Large intestine (tissue), 3 donors: ENCODE measurements at regions not wholly inside any gene's neighbourhood (a gene's known extent, or its start where the extent isn't known, plus 50 kb on each side); places are given as distances from the start of the nearest gene placed in this dataset.
"Not testable (repeated sequence)": the region's sequence is repeated elsewhere in the genome, so short reads cannot be mapped to it uniquely, and the experiment has no call there.

Experiments
- DNase-seq, 2 donors: peaks; one replicate each; pipeline versions ENCODE4 v3.0.0 to v3.0.0-alpha.2; 2013
- H3K27ac ChIP-seq: one replicate; pipeline ENCODE4 v1.5.1; 2013; ENCODE audit warnings: low read length
- H3K27me3 ChIP-seq: 2 replicates; pipeline ENCODE4 v1.6.1; 2013; ENCODE audit warnings: low read length; ENCODE audit not compliant: control insufficient read depth, insufficient read depth
- H3K36me3 ChIP-seq: 2 replicates; pipeline ENCODE4 v1.6.1; 2013; ENCODE audit warnings: low read length; ENCODE audit not compliant: control insufficient read depth, insufficient read depth
- H3K4me1 ChIP-seq: one replicate; pipeline ENCODE4 v1.6.1; 2013; ENCODE audit warnings: low read length; ENCODE audit not compliant: control insufficient read depth, insufficient read depth
- H3K4me3 ChIP-seq: one replicate; pipeline ENCODE4 v1.5.1; 2013; ENCODE audit warnings: low read length
- H3K9me3 ChIP-seq: one replicate; pipeline ENCODE4 v1.6.1; 2013; ENCODE audit warnings: mild to moderate bottlenecking, low read depth, low read length, moderate library complexity; ENCODE audit not compliant: control insufficient read depth
- WGBS: methylation state at CpG from one replicate; pipeline ENCODE4 v1.1.5; 2013; ENCODE audit warnings: low lambda C conversion rate; ENCODE audit not compliant: insufficient coverage; 5-methylcytosine and 5-hydroxymethylcytosine counted together

DNA sequence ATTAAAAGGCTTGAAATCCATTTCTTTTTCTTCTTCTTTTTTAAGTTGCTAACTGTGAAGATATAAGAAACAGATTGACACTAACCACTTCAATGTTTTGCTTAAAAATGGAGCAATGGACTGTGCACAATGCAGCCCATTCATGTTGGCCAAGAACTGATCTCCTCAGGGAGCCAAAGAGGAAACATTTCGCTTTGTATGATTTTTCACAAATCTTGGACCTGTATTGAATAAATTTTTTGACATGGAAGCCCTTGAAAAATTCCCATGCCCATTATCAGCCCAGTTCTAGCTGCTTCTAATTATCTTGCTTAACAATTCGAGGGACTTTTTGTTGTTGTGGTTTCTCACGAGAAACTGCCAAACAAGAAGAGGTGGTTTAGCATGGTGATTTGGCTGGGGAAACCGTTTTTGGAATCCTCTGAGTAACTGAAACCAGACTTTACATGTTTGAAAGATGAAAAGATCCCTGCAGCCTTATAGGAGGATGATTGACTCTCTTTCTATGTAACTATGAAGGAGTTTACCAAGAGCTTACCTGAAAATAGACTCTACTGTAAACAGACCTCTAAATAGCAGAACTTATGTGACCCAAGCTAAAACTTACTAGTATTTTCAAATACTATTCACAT lies 1389.4 kb upstream of the GOT2 start:
- no peak for DNase-seq
- Histone ChIP-seq H3K4me1 (no peaks in the 10 kb centered on the region), H3K4me3 (no peak overlapping the region), H3K36me3 (no peaks in the 10 kb centered on the region), H3K27ac (no peak overlapping the region), H3K27me3 (no peaks in the 10 kb centered on the region), H3K9me3 (no peaks in the 10 kb centered on the region)
- WGBS = 82% methylated on average over 2 of the region's 4 CpGs

DNA sequence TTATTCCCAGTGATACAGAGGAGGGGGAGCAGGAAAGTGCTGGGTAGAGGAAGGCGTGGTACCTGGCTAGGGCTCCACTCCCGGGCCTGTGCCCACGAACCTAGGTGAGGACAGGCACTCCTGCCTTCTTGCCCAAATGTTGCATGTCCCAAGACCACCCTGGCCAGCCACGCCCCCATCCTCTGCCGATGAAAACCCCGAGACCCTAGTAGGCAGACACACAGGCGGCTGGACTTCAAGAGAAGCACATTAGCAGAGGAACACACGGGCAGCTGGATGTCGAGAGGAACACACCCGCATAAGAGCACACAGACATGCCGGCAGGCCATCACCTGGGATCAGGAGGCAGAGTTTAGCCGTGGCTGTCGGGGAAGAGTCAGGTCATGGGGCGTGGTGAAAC lies 1386.5 kb upstream of the GOT2 start:
- H3K4me1 ChIP-seq = no peaks in the 10 kb centered on the region
- H3K9me3 ChIP-seq = no peaks in the 10 kb centered on the region
- H3K36me3 ChIP-seq = no peaks in the 10 kb centered on the region
- no peak for DNase-seq
- H3K4me3 ChIP-seq = no peak overlapping the region
- H3K27me3 ChIP-seq = no peaks in the 10 kb centered on the region
- no CpG with 5 or more reads among the region's 14 CpGs for WGBS
- no peak overlapping the region for H3K27ac ChIP-seq

DNA sequence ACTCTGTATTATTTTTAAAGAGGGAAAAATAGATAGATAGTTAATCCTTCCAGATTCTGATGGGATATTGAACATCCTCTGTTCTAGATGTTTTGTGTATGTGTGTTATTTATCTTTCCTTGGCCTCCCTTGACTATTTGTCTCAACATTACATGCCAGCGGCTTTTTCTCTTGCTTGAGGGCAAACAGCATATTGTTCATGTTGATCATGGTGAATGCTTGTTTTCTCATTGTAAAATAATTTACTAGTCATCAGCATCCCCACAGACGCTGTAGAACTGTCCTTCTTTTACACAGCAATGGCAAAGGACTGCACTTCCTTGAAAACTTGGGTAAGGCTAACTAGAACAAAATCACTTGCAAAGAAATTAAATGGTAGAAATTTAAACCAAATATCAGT lies 1376.4 kb upstream of the GOT2 start:
- Histone ChIP-seq H3K4me1 (no peaks in the 10 kb centered on the region), H3K4me3 (no peak overlapping the region), H3K27ac (no peak overlapping the region), H3K36me3 (no peaks in the 10 kb centered on the region), H3K27me3 (no peaks in the 10 kb centered on the region), H3K9me3 (no peaks in the 10 kb centered on the region)
- no peak for DNase-seq
- 60% methylated on average over 1 of the region's 2 CpGs for whole genome bisulfite sequencing

DNA sequence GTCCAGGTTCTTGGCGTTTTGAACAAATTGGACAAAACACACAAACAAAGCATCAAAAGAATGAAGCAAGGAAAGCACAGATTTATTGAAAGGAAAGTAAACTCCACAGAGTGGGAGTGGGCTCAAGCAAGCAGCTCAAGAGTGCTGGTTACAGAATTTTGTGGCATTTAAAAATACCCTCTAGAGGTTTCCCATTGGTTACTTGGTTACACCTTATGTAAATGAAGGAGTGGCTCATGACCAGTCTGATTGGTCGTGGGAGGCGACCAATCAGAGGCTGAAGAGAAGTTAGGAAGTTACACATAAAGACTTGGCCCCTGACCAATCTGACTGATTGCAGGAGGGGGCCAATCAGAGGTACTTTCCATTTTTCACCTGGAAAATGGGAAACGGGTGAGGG lies 1373.8 kb upstream of the GOT2 start:
- WGBS = no CpG with 5 or more reads among the region's 4 CpGs
- no peaks in the 10 kb centered on the region for H3K27me3 ChIP-seq
- H3K9me3 ChIP-seq = no peaks in the 10 kb centered on the region
- H3K36me3 ChIP-seq = no peaks in the 10 kb centered on the region
- no peak overlapping the region for H3K4me3 ChIP-seq
- no peaks in the 10 kb centered on the region for H3K4me1 ChIP-seq
- DNase-seq = no peak
- H3K27ac ChIP-seq = no peak overlapping the region

DNA sequence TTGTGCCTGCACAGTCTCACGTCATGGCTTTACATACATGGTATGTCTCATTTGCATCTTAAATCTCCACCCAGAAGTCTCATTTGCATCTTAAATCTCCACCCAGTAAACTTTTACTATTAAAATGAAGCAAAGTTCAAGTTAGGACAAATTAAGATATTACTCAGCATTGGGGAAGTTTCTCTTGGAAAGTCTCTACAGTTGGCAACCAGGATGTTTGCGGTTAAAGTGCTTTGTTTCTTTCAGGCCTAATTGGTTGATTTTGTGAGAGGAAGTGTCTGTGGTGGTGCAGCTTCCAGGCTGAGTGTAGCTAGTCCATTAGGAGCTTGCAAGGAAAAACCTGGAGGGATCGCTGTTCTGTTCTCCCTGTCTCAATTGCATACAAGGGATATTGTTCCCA lies 1373.3 kb upstream of the GOT2 start:
- H3K36me3 ChIP-seq = no peaks in the 10 kb centered on the region
- WGBS = 60% methylated on average over 1 of the region's 3 CpGs
- H3K9me3 ChIP-seq = no peaks in the 10 kb centered on the region
- DNase-seq = no peak
- H3K27me3 ChIP-seq = no peaks in the 10 kb centered on the region
- H3K4me3 ChIP-seq = no peak overlapping the region
- H3K27ac ChIP-seq = no peak overlapping the region
- H3K4me1 ChIP-seq = no peaks in the 10 kb centered on the region

GRCh38 chr16:60100371-60100770 lies 1366.3 kb upstream of the GOT2 start:
- Histone ChIP-seq H3K27ac (no peak overlapping the region), H3K4me1 (no peaks in the 10 kb centered on the region), H3K36me3 (no peaks in the 10 kb centered on the region), H3K4me3 (no peak overlapping the region), H3K27me3 (no peaks in the 10 kb centered on the region), H3K9me3 (no peaks in the 10 kb centered on the region)
- no CpG with 5 or more reads among the region's 1 CpG for WGBS
- no peak for DNase-seq

- no peak for DNase-seq
- 78% methylated on average over 2 of the region's 3 CpGs for WGBS
- Histone ChIP-seq H3K27ac (no peak overlapping the region), H3K9me3 (no peaks in the 10 kb centered on the region), H3K36me3 (no peaks in the 10 kb centered on the region), H3K4me3 (no peak overlapping the region), H3K27me3 (no peaks in the 10 kb centered on the region), H3K4me1 (no peaks in the 10 kb centered on the region)
Observed at GRCh38 chr16:60091529-60091928, 1357.4 kb upstream of the GOT2 start.

DNA sequence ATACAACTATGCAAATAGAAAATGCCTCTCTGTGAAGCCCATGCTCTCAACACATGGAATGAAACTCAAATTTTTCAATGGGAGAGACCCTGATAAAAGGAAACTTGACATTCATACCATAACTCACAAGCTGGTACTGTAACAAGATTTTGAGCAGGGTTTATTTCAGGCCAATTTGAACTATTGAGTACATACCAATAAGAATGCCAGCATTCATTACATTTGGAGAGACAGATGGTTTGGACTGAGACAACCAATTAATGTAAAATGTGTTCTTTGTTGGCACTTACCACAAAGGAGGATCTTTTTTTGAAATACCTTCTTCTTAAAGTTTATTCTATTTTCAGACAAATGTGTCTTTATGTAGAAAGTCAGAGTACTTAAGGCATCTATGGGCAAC lies 1357.0 kb upstream of the GOT2 start:
- H3K4me3 ChIP-seq = no peak overlapping the region
- H3K4me1 ChIP-seq = no peaks in the 10 kb centered on the region
- H3K27ac ChIP-seq = no peak overlapping the region
- H3K36me3 ChIP-seq = no peaks in the 10 kb centered on the region
- no peaks in the 10 kb centered on the region for H3K9me3 ChIP-seq
- no peak for DNase-seq
- no peaks in the 10 kb centered on the region for H3K27me3 ChIP-seq

DNA sequence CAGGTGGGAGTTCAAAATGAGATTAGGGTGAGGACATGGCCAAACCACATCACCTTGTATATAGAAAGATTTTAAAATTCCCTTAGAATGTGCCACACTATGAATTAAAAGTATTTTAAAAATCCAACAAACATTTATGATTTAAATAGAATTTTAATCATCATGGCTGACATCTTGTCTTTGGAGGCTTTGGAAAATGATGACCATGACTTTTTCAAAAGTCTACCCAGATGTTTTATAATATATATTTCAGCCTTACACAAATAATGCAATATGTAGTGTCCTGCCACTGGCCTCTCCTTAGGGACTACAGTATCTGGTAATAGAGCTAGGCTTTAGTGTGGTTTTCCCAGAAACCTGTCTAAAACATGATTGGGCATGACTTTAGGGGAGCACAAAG lies 1353.4 kb upstream of the GOT2 start:
- no peak overlapping the region for H3K4me3 ChIP-seq
- H3K4me1 ChIP-seq = no peaks in the 10 kb centered on the region
- H3K27me3 ChIP-seq = no peaks in the 10 kb centered on the region
- no peaks in the 10 kb centered on the region for H3K9me3 ChIP-seq
- no peak for DNase-seq
- no peak overlapping the region for H3K27ac ChIP-seq
- no peaks in the 10 kb centered on the region for H3K36me3 ChIP-seq

GRCh38 chr16:60078819-60079218 lies 1344.7 kb upstream of the GOT2 start:
- H3K27ac ChIP-seq, H3K4me3 ChIP-seq, H3K27me3 ChIP-seq, H3K36me3 ChIP-seq, DNase-seq, H3K4me1 ChIP-seq, H3K9me3 ChIP-seq: not testable (repeated sequence)
- WGBS = no CpG with 5 or more reads among the region's 10 CpGs

DNA sequence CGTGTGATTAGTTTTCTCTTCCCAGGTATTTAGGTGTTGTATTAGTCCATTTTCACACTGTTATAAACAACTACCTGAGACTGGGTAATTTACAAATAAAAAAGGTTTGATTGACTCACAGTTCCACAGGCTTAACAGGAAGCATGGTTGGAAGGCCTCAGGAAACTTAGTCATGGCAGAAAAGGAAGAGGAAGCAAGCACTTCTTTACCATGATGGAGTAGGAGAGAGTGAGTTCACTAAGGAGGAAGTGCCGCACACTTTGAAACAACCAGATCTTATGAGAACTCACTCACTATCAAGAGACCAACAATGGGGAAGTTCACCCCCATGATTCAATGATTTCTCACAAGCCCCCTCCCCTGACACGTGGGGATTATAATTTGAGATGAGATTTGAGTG lies 1343.7 kb upstream of the GOT2 start:
- Histone ChIP-seq H3K36me3 (no peaks in the 10 kb centered on the region), H3K9me3 (no peaks in the 10 kb centered on the region), H3K27ac (no peak overlapping the region), H3K4me1 (no peaks in the 10 kb centered on the region), H3K27me3 (no peaks in the 10 kb centered on the region), H3K4me3 (no peak overlapping the region)
- WGBS = 60% methylated on average over 1 of the region's 3 CpGs
- no peak for DNase-seq
